ENCODE measurements at regions not wholly inside any gene's neighbourhood (a gene's known extent, or its start where the extent isn't known, plus 50 kb on each side); places are given as distances from the start of the nearest gene placed in this dataset.

GRCh38 chr9:129406278-129407225, 214.3 kb downstream of the C9orf50 start:
- no peaks in the 10 kb centered on the region for H3K4me1 ChIP-seq (ENCODE audit: low read depth, poor library complexity, severe bottlenecking)
- no peaks in the 10 kb centered on the region for H3K36me3 ChIP-seq (ENCODE audit: insufficient read depth)
- no peak overlapping the region for H3K27ac ChIP-seq
- H3K27me3 ChIP-seq (ENCODE audit: insufficient read depth, low read depth) = no peaks in the 10 kb centered on the region
- H3K4me3 ChIP-seq (IDR thresholded peaks at IDR 0.05; ENCODE audit: insufficient read depth, low read depth, low read length) = no peak overlapping the region
- no peaks in the 10 kb centered on the region for H3K79me2 ChIP-seq (ENCODE audit: insufficient read depth, low read depth)
- H2AFZ ChIP-seq (ENCODE audit: low read depth) = 0 out of 2 replicates have a peak overlapping the region, but pooled peaks have one; percentile 23
- H4K20me1 ChIP-seq (ENCODE audit: insufficient read depth) = no peaks in the 10 kb centered on the region
- no peak overlapping the region for H3K9ac ChIP-seq
- no peak for TF ChIP-seq CTCF (conservative IDR thresholded peaks at IDR 0.05; ENCODE audit: low read depth, low read length)
- H3K4me2 ChIP-seq = no peak overlapping the region; the same call in 1 of the 2 replicates

GRCh38 chr9:129405827-129406213, 215.1 kb downstream of the C9orf50 start:
- H3K4me3 ChIP-seq (IDR thresholded peaks at IDR 0.05; ENCODE audit: insufficient read depth, low read depth, low read length) = no peak overlapping the region
- TF ChIP-seq CTCF (conservative IDR thresholded peaks at IDR 0.05; ENCODE audit: low read depth, low read length) = no peak
- H3K4me2 ChIP-seq = no peak overlapping the region
- no peaks in the 10 kb centered on the region for H4K20me1 ChIP-seq (ENCODE audit: insufficient read depth)
- H3K27me3 ChIP-seq (ENCODE audit: insufficient read depth, low read depth) = no peaks in the 10 kb centered on the region
- H3K9ac ChIP-seq = no peak overlapping the region
- H3K4me1 ChIP-seq (ENCODE audit: low read depth, poor library complexity, severe bottlenecking) = no peaks in the 10 kb centered on the region
- no peak overlapping the region for H2AFZ ChIP-seq (ENCODE audit: low read depth)
- H3K79me2 ChIP-seq (ENCODE audit: insufficient read depth, low read depth) = no peaks in the 10 kb centered on the region
- no peak overlapping the region for H3K27ac ChIP-seq
- no peaks in the 10 kb centered on the region for H3K36me3 ChIP-seq (ENCODE audit: insufficient read depth)

- Histone ChIP-seq H3K27ac (no peak overlapping the region), H4K20me1 (ENCODE audit: insufficient read depth) (no peaks in the 10 kb centered on the region), H3K4me1 (ENCODE audit: low read depth, poor library complexity, severe bottlenecking) (no peaks in the 10 kb centered on the region), H3K4me3 (IDR thresholded peaks at IDR 0.05; ENCODE audit: insufficient read depth, low read depth, low read length) (no peak overlapping the region), H3K36me3 (ENCODE audit: insufficient read depth) (no peaks in the 10 kb centered on the region), H3K27me3 (ENCODE audit: insufficient read depth, low read depth) (no peaks in the 10 kb centered on the region), H2AFZ (ENCODE audit: low read depth) (no peak overlapping the region), H3K4me2 (no peak overlapping the region), H3K9ac (no peak overlapping the region), H3K79me2 (ENCODE audit: insufficient read depth, low read depth) (no peaks in the 10 kb centered on the region)
- TF ChIP-seq CTCF (conservative IDR thresholded peaks at IDR 0.05; ENCODE audit: low read depth, low read length) = no peak
Observed at GRCh38 chr9:129405089-129405826, 215.6 kb downstream of the C9orf50 start.

DNA sequence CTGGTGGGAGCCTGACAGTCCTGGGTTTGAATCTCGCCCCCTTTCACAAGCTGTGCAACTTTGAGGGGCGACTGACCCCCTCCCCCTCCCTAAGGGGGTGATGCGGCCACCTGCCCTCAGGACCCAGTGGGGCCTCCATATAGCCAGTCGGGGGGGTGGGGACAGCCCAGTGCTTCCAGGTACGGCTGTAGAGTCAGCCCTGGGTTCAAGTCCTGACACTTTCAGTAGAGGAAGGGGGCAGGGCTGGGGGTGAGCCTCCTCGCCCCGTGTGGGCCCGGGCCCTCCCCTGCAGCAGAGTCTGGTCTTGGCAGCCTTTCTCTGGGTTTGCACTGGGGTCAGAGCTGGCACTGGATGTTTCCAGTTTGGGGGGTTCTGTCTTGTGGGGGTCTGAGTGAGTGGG, 216.3 kb downstream of the C9orf50 start:
- no peaks in the 10 kb centered on the region for H3K4me1 ChIP-seq (ENCODE audit: low read depth, poor library complexity, severe bottlenecking)
- TF ChIP-seq CTCF (conservative IDR thresholded peaks at IDR 0.05; ENCODE audit: low read depth, low read length) = no peak
- no peak overlapping the region for H3K4me2 ChIP-seq
- H2AFZ ChIP-seq (ENCODE audit: low read depth) = no peak overlapping the region
- no peak overlapping the region for H3K4me3 ChIP-seq (IDR thresholded peaks at IDR 0.05; ENCODE audit: insufficient read depth, low read depth, low read length)
- no peak overlapping the region for H3K27ac ChIP-seq
- H3K27me3 ChIP-seq (ENCODE audit: insufficient read depth, low read depth) = no peaks in the 10 kb centered on the region
- H3K9ac ChIP-seq = no peak overlapping the region
- no peaks in the 10 kb centered on the region for H4K20me1 ChIP-seq (ENCODE audit: insufficient read depth)
- H3K79me2 ChIP-seq (ENCODE audit: insufficient read depth, low read depth) = no peaks in the 10 kb centered on the region
- no peaks in the 10 kb centered on the region for H3K36me3 ChIP-seq (ENCODE audit: insufficient read depth)
